ENCODE measurements at regions not wholly inside any gene's neighbourhood (a gene's known extent, or its start where the extent isn't known, plus 50 kb on each side); places are given as distances from the start of the nearest gene placed in this dataset.

DNA sequence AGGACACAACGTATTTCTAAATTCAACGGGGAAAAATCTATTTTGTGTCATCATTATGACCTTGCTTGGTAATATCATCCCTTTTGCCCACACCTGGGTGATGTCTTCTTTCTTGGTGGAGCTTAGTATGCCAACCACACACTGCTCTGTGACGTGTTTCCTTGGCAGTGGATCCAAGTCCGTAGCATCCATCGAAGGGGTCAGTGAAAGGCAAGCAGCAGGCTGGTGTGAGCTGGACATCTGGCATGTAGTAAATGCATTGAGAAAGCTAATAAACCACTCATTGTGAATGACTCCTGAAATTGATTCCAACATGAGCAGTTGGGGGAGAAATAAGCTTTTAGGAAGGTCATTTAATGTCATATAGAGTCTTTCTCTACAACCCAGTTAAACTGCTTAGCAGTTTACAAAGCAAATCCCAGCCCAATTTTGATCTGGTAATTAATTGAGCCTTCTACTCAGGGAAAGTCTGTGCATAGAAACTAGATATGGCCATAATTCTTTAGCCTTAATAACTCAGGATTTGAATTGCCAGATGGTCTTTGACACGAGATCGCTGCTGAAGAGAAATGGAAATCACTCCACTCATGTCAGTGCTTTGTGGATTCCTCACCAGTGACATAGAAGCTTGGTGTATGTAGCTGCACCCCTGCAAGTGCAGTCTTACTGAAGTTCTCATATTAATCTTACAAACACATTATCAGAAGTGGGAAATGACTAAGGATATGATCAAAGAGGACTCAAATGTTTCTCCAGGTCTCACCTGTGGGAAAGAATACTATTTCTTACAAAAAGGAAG is 494.8 kb downstream of the CMPK2 start:
- TF ChIP-seq, protein P1, sequence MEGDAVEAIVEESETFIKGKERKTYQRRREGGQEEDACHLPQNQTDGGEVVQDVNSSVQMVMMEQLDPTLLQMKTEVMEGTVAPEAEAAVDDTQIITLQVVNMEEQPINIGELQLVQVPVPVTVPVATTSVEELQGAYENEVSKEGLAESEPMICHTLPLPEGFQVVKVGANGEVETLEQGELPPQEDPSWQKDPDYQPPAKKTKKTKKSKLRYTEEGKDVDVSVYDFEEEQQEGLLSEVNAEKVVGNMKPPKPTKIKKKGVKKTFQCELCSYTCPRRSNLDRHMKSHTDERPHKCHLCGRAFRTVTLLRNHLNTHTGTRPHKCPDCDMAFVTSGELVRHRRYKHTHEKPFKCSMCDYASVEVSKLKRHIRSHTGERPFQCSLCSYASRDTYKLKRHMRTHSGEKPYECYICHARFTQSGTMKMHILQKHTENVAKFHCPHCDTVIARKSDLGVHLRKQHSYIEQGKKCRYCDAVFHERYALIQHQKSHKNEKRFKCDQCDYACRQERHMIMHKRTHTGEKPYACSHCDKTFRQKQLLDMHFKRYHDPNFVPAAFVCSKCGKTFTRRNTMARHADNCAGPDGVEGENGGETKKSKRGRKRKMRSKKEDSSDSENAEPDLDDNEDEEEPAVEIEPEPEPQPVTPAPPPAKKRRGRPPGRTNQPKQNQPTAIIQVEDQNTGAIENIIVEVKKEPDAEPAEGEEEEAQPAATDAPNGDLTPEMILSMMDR (conservative IDR thresholded peaks at IDR 0.05), result no peak
- TF ChIP-seq ZFX (IDR thresholded peaks at IDR 0.05), result no peak
